ENCODE measurements at regions not wholly inside any gene's neighbourhood (a gene's known extent, or its start where the extent isn't known, plus 50 kb on each side); places are given as distances from the start of the nearest gene placed in this dataset.
A peak's percentile ranks its signal among the peaks of the same experiment; 100 is the strongest.

GRCh38 chr3:166013073-166013679 is 176.0 kb upstream of the BCHE start:
- intact Hi-C loops (cut with micrococcal nuclease; ENCODE audit: unreplicated experiment): loop anchor here (1.0 to 2.0 kb wide), 2 partner anchors 1018 to 1336 kb away; no protein-coding TSS in a partner anchor
- H3K9me3 ChIP-seq (ENCODE audit: low read depth, low read length, poor library complexity, severe bottlenecking): no peaks in the 10 kb centered on the region
- TF ChIP-seq EZH2 (IDR thresholded peaks at IDR 0.05; ENCODE audit: borderline replicate concordance, low read depth, low read length, poor library complexity, severe bottlenecking): no peak
- peak; percentile 65 for TF ChIP-seq CTCF (conservative IDR thresholded peaks at IDR 0.05; ENCODE audit: low read depth, low read length)
- H3K4me3 ChIP-seq (ENCODE audit: low read depth, low read length, poor library complexity, severe bottlenecking): no peak overlapping the region
- no peak overlapping the region for H3K27ac ChIP-seq (ENCODE audit: low read depth, low read length, poor library complexity, severe bottlenecking)
- peak; percentile 56 for DNase-seq (ENCODE audit: low spot score)
- no TSS peak for BruUV-seq (replicated peaks)
- H3K4me1 ChIP-seq (ENCODE audit: insufficient read depth, low read length, poor library complexity, severe bottlenecking): no peaks in the 10 kb centered on the region
- POLR2A ChIA-PET (ENCODE audit: low non-redundant PET): no interaction called here
- CTCF ChIA-PET: no interaction called here
- no peaks in the 10 kb centered on the region for H3K36me3 ChIP-seq (ENCODE audit: insufficient read depth, low read length, poor library complexity, severe bottlenecking)
- H3K27me3 ChIP-seq (replicated peaks; ENCODE audit: insufficient read depth, low read depth, low read length, poor library complexity): no peaks in the 10 kb centered on the region

DNA sequence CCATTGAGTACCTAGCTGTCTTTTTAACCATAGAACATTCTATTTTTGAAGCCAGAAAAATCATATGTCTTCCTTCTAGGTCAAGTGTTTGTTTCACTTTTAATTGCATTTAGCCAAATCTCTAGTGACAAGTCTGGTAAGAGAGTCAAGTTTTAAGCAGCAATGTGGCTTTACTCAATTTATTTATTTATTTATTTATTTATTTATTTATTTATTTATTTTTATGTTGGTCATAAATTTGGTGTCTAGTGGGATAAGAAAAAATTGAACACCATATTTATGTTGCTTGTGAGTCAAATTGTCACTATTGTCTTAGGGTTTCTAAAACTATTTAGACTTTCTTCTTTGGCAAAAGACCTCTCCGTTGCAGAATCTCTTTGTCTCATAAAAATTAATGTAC is 174.5 kb upstream of the BCHE start:
- POLR2A ChIA-PET (ENCODE audit: low non-redundant PET): no interaction called here

DNA sequence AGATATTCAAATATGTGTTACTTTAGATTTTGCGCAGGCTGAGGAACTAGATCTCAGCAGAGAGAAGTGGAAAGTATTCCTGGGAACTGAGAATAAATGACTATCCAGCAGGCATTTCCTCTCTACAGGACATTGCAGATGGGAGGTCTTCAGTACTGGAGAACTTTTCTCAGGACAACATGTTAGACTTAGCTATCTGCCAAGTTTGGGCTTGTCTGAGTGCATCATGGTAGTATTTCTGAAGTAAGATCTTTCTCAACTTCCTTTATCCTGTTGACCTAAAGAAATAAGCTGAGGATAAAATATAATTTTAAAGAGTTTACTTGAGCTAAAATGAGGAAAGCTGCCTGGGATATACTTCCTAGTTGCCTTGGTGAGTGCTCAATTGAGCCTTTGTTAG is 167.9 kb upstream of the BCHE start:
- intact Hi-C loops (cut with micrococcal nuclease; ENCODE audit: unreplicated experiment): no loop called here
- no TSS peak for BruUV-seq (replicated peaks)
- Histone ChIP-seq H3K4me3 (ENCODE audit: low read depth, low read length, poor library complexity, severe bottlenecking) (no peak overlapping the region), H3K36me3 (ENCODE audit: insufficient read depth, low read length, poor library complexity, severe bottlenecking) (no peaks in the 10 kb centered on the region), H3K4me1 (ENCODE audit: insufficient read depth, low read length, poor library complexity, severe bottlenecking) (no peaks in the 10 kb centered on the region), H3K9me3 (ENCODE audit: low read depth, low read length, poor library complexity, severe bottlenecking) (no peaks in the 10 kb centered on the region), H3K27ac (ENCODE audit: low read depth, low read length, poor library complexity, severe bottlenecking) (no peak overlapping the region), H3K27me3 (replicated peaks; ENCODE audit: insufficient read depth, low read depth, low read length, poor library complexity) (no peaks in the 10 kb centered on the region)
- DNase-seq (ENCODE audit: low spot score): no peak
- CTCF ChIA-PET: no interaction called here
- no peak for TF ChIP-seq CTCF (conservative IDR thresholded peaks at IDR 0.05; ENCODE audit: low read depth, low read length)
- no peak for TF ChIP-seq EZH2 (IDR thresholded peaks at IDR 0.05; ENCODE audit: borderline replicate concordance, low read depth, low read length, poor library complexity, severe bottlenecking)
- POLR2A ChIA-PET (ENCODE audit: low non-redundant PET): no interaction called here

More for the DNA sequence above, 174.5 kb upstream of the BCHE start:
- Histone ChIP-seq H3K4me1 (ENCODE audit: insufficient read depth, low read length, poor library complexity, severe bottlenecking) (no peaks in the 10 kb centered on the region), H3K27ac (ENCODE audit: low read depth, low read length, poor library complexity, severe bottlenecking) (no peak overlapping the region), H3K27me3 (replicated peaks; ENCODE audit: insufficient read depth, low read depth, low read length, poor library complexity) (no peaks in the 10 kb centered on the region), H3K4me3 (ENCODE audit: low read depth, low read length, poor library complexity, severe bottlenecking) (no peak overlapping the region), H3K9me3 (ENCODE audit: low read depth, low read length, poor library complexity, severe bottlenecking) (no peaks in the 10 kb centered on the region), H3K36me3 (ENCODE audit: insufficient read depth, low read length, poor library complexity, severe bottlenecking) (no peaks in the 10 kb centered on the region)
- BruUV-seq (replicated peaks): no TSS peak
- intact Hi-C loops (cut with micrococcal nuclease; ENCODE audit: unreplicated experiment): loop anchor here (2.0 kb wide), 1 partner anchor 1019 kb away; no protein-coding TSS in a partner anchor
- no peak for TF ChIP-seq EZH2 (IDR thresholded peaks at IDR 0.05; ENCODE audit: borderline replicate concordance, low read depth, low read length, poor library complexity, severe bottlenecking)
- no peak for TF ChIP-seq CTCF (conservative IDR thresholded peaks at IDR 0.05; ENCODE audit: low read depth, low read length)
- CTCF ChIA-PET: no interaction called here
- DNase-seq (ENCODE audit: low spot score): no peak

All from A673 (cell line).